ENCODE measurements at regions not wholly inside any gene's neighbourhood (a gene's known extent, or its start where the extent isn't known, plus 50 kb on each side); places are given as distances from the start of the nearest gene placed in this dataset.

- H3K4me1 ChIP-seq (ENCODE audit: insufficient read depth, low read length), result peaks cover 14% of the 10 kb centered on the region
- no peak overlapping the region for H3K4me3 ChIP-seq (ENCODE audit: low read length)
- H3K27me3 ChIP-seq (ENCODE audit: insufficient read depth, low read length), result no peaks in the 10 kb centered on the region
- no peaks in the 10 kb centered on the region for H3K9me3 ChIP-seq (ENCODE audit: low read depth, low read length)
Measured at GRCh38 chr12:89173096-89173495, 179.2 kb downstream of the DUSP6 start.

GRCh38 chr12:89172224-89172623 is 180.1 kb downstream of the DUSP6 start:
- Histone ChIP-seq H3K4me1 (ENCODE audit: insufficient read depth, low read length) (peaks cover 19% of the 10 kb centered on the region), H3K27me3 (ENCODE audit: insufficient read depth, low read length) (no peaks in the 10 kb centered on the region), H3K4me3 (ENCODE audit: low read length) (no peak overlapping the region), H3K9me3 (ENCODE audit: low read depth, low read length) (no peaks in the 10 kb centered on the region)

- H3K9me3 ChIP-seq (ENCODE audit: low read depth, low read length), result no peaks in the 10 kb centered on the region
- H3K4me3 ChIP-seq (ENCODE audit: low read length), result no peak overlapping the region
- peaks cover 41% of the 10 kb centered on the region for H3K4me1 ChIP-seq (ENCODE audit: insufficient read depth, low read length)
- H3K27me3 ChIP-seq (ENCODE audit: insufficient read depth, low read length), result no peaks in the 10 kb centered on the region
Measured at GRCh38 chr12:89169321-89169720, 183.0 kb downstream of the DUSP6 start.

- Histone ChIP-seq H3K9me3 (ENCODE audit: low read depth, low read length) (no peaks in the 10 kb centered on the region), H3K27me3 (ENCODE audit: insufficient read depth, low read length) (no peaks in the 10 kb centered on the region), H3K4me1 (ENCODE audit: insufficient read depth, low read length) (peaks cover 51% of the 10 kb centered on the region), H3K4me3 (ENCODE audit: low read length) (no peak overlapping the region)
Measured at GRCh38 chr12:89167986-89168385, 184.3 kb downstream of the DUSP6 start.

GRCh38 chr12:89166525-89166934 is 185.8 kb downstream of the DUSP6 start:
- Histone ChIP-seq H3K9me3 (ENCODE audit: low read depth, low read length) (no peaks in the 10 kb centered on the region), H3K27me3 (ENCODE audit: insufficient read depth, low read length) (no peaks in the 10 kb centered on the region), H3K4me3 (ENCODE audit: low read length) (no peak overlapping the region), H3K4me1 (ENCODE audit: insufficient read depth, low read length) (peaks cover 63% of the 10 kb centered on the region)

- Histone ChIP-seq H3K27me3 (ENCODE audit: insufficient read depth, low read length) (no peaks in the 10 kb centered on the region), H3K4me1 (ENCODE audit: insufficient read depth, low read length) (peaks cover 67% of the 10 kb centered on the region), H3K9me3 (ENCODE audit: low read depth, low read length) (no peaks in the 10 kb centered on the region), H3K4me3 (ENCODE audit: low read length) (no peak overlapping the region)
Measured at GRCh38 chr12:89166121-89166520, 186.2 kb downstream of the DUSP6 start.

GRCh38 chr12:89165703-89166102 is 186.6 kb downstream of the DUSP6 start:
- Histone ChIP-seq H3K4me3 (ENCODE audit: low read length) (no peak overlapping the region), H3K4me1 (ENCODE audit: insufficient read depth, low read length) (peaks cover 71% of the 10 kb centered on the region), H3K9me3 (ENCODE audit: low read depth, low read length) (no peaks in the 10 kb centered on the region), H3K27me3 (ENCODE audit: insufficient read depth, low read length) (no peaks in the 10 kb centered on the region)

- Histone ChIP-seq H3K4me1 (ENCODE audit: insufficient read depth, low read length) (peaks cover 81% of the 10 kb centered on the region), H3K27me3 (ENCODE audit: insufficient read depth, low read length) (no peaks in the 10 kb centered on the region), H3K9me3 (ENCODE audit: low read depth, low read length) (no peaks in the 10 kb centered on the region), H3K4me3 (ENCODE audit: low read length) (no peak overlapping the region)
Measured at GRCh38 chr12:89163918-89164317, 188.4 kb downstream of the DUSP6 start.

GRCh38 chr12:89162589-89163261 is 189.6 kb downstream of the DUSP6 start:
- Histone ChIP-seq H3K4me1 (ENCODE audit: insufficient read depth, low read length) (peaks cover 83% of the 10 kb centered on the region), H3K27me3 (ENCODE audit: insufficient read depth, low read length) (no peaks in the 10 kb centered on the region), H3K4me3 (ENCODE audit: low read length) (no peak overlapping the region), H3K9me3 (ENCODE audit: low read depth, low read length) (no peaks in the 10 kb centered on the region)

GRCh38 chr12:89161557-89161956 is 190.7 kb downstream of the DUSP6 start:
- Histone ChIP-seq H3K9me3 (ENCODE audit: low read depth, low read length) (no peaks in the 10 kb centered on the region), H3K4me1 (ENCODE audit: insufficient read depth, low read length) (peaks cover 86% of the 10 kb centered on the region), H3K27me3 (ENCODE audit: insufficient read depth, low read length) (no peaks in the 10 kb centered on the region), H3K4me3 (ENCODE audit: low read length) (no peak overlapping the region)

- no peaks in the 10 kb centered on the region for H3K27me3 ChIP-seq (ENCODE audit: insufficient read depth, low read length)
- H3K4me3 ChIP-seq (ENCODE audit: low read length), result no peak overlapping the region
- peaks cover 87% of the 10 kb centered on the region for H3K4me1 ChIP-seq (ENCODE audit: insufficient read depth, low read length)
- no peaks in the 10 kb centered on the region for H3K9me3 ChIP-seq (ENCODE audit: low read depth, low read length)
Measured at GRCh38 chr12:89160716-89161123, 191.6 kb downstream of the DUSP6 start.

- Histone ChIP-seq H3K4me1 (ENCODE audit: insufficient read depth, low read length) (peaks cover 73% of the 10 kb centered on the region), H3K27me3 (ENCODE audit: insufficient read depth, low read length) (no peaks in the 10 kb centered on the region), H3K4me3 (ENCODE audit: low read length) (no peak overlapping the region), H3K9me3 (ENCODE audit: low read depth, low read length) (no peaks in the 10 kb centered on the region)
Measured at GRCh38 chr12:89157413-89157812, 194.9 kb downstream of the DUSP6 start.

GRCh38 chr12:89156862-89157262 is 195.4 kb downstream of the DUSP6 start:
- H3K4me1 ChIP-seq (ENCODE audit: insufficient read depth, low read length), result peaks cover 70% of the 10 kb centered on the region
- no peaks in the 10 kb centered on the region for H3K27me3 ChIP-seq (ENCODE audit: insufficient read depth, low read length)
- no peaks in the 10 kb centered on the region for H3K9me3 ChIP-seq (ENCODE audit: low read depth, low read length)
- H3K4me3 ChIP-seq (ENCODE audit: low read length), result no peak overlapping the region

GRCh38 chr12:89156340-89156739 is 196.0 kb downstream of the DUSP6 start:
- Histone ChIP-seq H3K9me3 (ENCODE audit: low read depth, low read length) (no peaks in the 10 kb centered on the region), H3K4me1 (ENCODE audit: insufficient read depth, low read length) (peaks cover 65% of the 10 kb centered on the region), H3K4me3 (ENCODE audit: low read length) (no peak overlapping the region), H3K27me3 (ENCODE audit: insufficient read depth, low read length) (no peaks in the 10 kb centered on the region)

- Histone ChIP-seq H3K4me3 (ENCODE audit: low read length) (no peak overlapping the region), H3K27me3 (ENCODE audit: insufficient read depth, low read length) (no peaks in the 10 kb centered on the region), H3K9me3 (ENCODE audit: low read depth, low read length) (no peaks in the 10 kb centered on the region), H3K4me1 (ENCODE audit: insufficient read depth, low read length) (peaks cover 60% of the 10 kb centered on the region)
Measured at GRCh38 chr12:89155826-89156225, 196.5 kb downstream of the DUSP6 start.

GRCh38 chr12:89154743-89155499 is 197.4 kb downstream of the DUSP6 start:
- Histone ChIP-seq H3K27me3 (ENCODE audit: insufficient read depth, low read length) (no peaks in the 10 kb centered on the region), H3K4me3 (ENCODE audit: low read length) (no peak overlapping the region), H3K9me3 (ENCODE audit: low read depth, low read length) (no peaks in the 10 kb centered on the region), H3K4me1 (ENCODE audit: insufficient read depth, low read length) (peaks cover 51% of the 10 kb centered on the region)
